Stomach smooth muscle (tissue), 2 donors: ENCODE measurements at regions not wholly inside any gene's neighbourhood (a gene's known extent, or its start where the extent isn't known, plus 50 kb on each side); places are given as distances from the start of the nearest gene placed in this dataset.

Source experiments
- H3K27ac ChIP-seq: one replicate; pipeline ENCODE4 v1.7.0; 2013; ENCODE audit warnings: mild to moderate bottlenecking, low read length, inconsistent platforms
- H3K27me3 ChIP-seq, 2 donors: one replicate each; pipeline ENCODE4 v1.7.0; 2013; ENCODE audit warnings: low read length in 2 of 2; ENCODE audit not compliant: insufficient read depth in 2 of 2, control insufficient read depth in 1 of 2
- H3K36me3 ChIP-seq, 2 donors: one replicate each; pipeline ENCODE4 v1.7.0; 2013; ENCODE audit warnings: low read length in 2 of 2; ENCODE audit not compliant: control insufficient read depth in 2 of 2, insufficient read depth in 2 of 2
- H3K4me1 ChIP-seq: one replicate; pipeline ENCODE4 v1.7.0; 2013; ENCODE audit warnings: low read length; ENCODE audit not compliant: control insufficient read depth, insufficient read depth
- H3K4me3 ChIP-seq, 2 donors: one replicate each; pipeline ENCODE4 v1.7.0; 2013; ENCODE audit warnings: low read length in 2 of 2
- H3K9ac ChIP-seq, 2 donors: one replicate each; pipeline ENCODE4 v1.7.0; 2013; ENCODE audit warnings: low read length in 2 of 2, mild to moderate bottlenecking in 1 of 2
- H3K9me3 ChIP-seq, 2 donors: one replicate each; pipeline ENCODE4 v1.7.0; 2013; ENCODE audit warnings: low read length in 2 of 2; ENCODE audit not compliant: control insufficient read depth in 2 of 2
- donor health status: healthy.
- donor health status: Pancreatic carcinoma.

- H3K9me3 ChIP-seq = peaks cover 0 to 4% of the 10 kb centered on the region in 2 donors
- no peak overlapping the region for H3K4me3 ChIP-seq
- H3K27ac ChIP-seq = no peak overlapping the region
- H3K4me1 ChIP-seq = no peaks in the 10 kb centered on the region
- H3K9ac ChIP-seq = no peak overlapping the region
- no peaks in the 10 kb centered on the region for H3K36me3 ChIP-seq
- peaks cover 0 to 3% of the 10 kb centered on the region in 2 donors for H3K27me3 ChIP-seq
Measured at GRCh38 chr1:5245348-5245747, 590.9 kb downstream of the AJAP1 start.

- Histone ChIP-seq H3K4me3 (no peak overlapping the region), H3K4me1 (no peaks in the 10 kb centered on the region), H3K27me3 (peaks cover 0 to 3% of the 10 kb centered on the region in 2 donors), H3K36me3 (no peaks in the 10 kb centered on the region), H3K27ac (no peak overlapping the region), H3K9ac (no peak overlapping the region), H3K9me3 (peaks cover 4 to 5% of the 10 kb centered on the region in 2 donors)
Measured at GRCh38 chr1:5244631-5245285, 590.3 kb downstream of the AJAP1 start.

GRCh38 chr1:5242850-5243249 is 588.4 kb downstream of the AJAP1 start:
- peaks cover 0 to 6% of the 10 kb centered on the region in 2 donors for H3K9me3 ChIP-seq

DNA sequence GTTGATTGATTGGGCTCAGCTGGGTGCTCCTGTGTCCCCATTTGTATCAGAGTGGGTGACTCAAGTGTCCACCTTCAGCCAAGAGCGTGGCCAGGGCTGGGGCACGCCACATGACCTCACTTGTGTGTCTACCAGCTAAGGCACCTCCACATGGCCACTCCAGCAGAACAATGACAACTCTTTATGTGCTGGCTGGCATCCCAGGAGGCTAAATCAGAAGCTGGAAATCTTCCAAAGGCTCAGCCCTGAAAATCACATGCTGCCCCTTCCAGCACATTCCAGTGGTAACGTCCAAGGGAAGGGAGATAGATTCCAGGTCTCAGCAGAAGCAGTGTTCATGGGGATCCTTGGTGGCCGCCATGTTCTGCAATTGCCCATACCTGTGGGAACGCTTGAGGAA is 585.5 kb downstream of the AJAP1 start:
- H3K27me3 ChIP-seq = no peaks in the 10 kb centered on the region
- H3K27ac ChIP-seq = no peak overlapping the region

More at GRCh38 chr1:5242850-5243249, 588.4 kb downstream of the AJAP1 start:
- Histone ChIP-seq H3K4me1 (no peaks in the 10 kb centered on the region), H3K27ac (no peak overlapping the region), H3K4me3 (no peak overlapping the region), H3K36me3 (no peaks in the 10 kb centered on the region), H3K9ac (no peak overlapping the region), H3K27me3 (no peaks in the 10 kb centered on the region)

GRCh38 chr1:5238351-5239130 is 584.1 kb downstream of the AJAP1 start:
- Histone ChIP-seq H3K4me1 (no peaks in the 10 kb centered on the region), H3K9ac (no peak overlapping the region), H3K36me3 (no peaks in the 10 kb centered on the region), H3K9me3 (peaks cover 5 to 6% of the 10 kb centered on the region in 2 donors), H3K27ac (no peak overlapping the region), H3K4me3 (no peak overlapping the region), H3K27me3 (no peaks in the 10 kb centered on the region)

More for the DNA sequence above, 585.5 kb downstream of the AJAP1 start:
- Histone ChIP-seq H3K9me3 (peaks cover 3 to 6% of the 10 kb centered on the region in 2 donors), H3K9ac (no peak overlapping the region), H3K36me3 (no peaks in the 10 kb centered on the region), H3K4me3 (no peak overlapping the region), H3K4me1 (no peaks in the 10 kb centered on the region)

- Histone ChIP-seq H3K4me3 (no peak overlapping the region), H3K9ac (no peak overlapping the region), H3K27me3 (no peaks in the 10 kb centered on the region), H3K9me3 (peaks cover 10 to 11% of the 10 kb centered on the region in 2 donors), H3K36me3 (no peaks in the 10 kb centered on the region), H3K4me1 (no peaks in the 10 kb centered on the region), H3K27ac (no peak overlapping the region)
Measured at GRCh38 chr1:5235355-5235899, 581.0 kb downstream of the AJAP1 start.

- Histone ChIP-seq H3K27me3 (no peaks in the 10 kb centered on the region), H3K9me3 (peaks cover 5 to 10% of the 10 kb centered on the region in 2 donors), H3K4me1 (no peaks in the 10 kb centered on the region), H3K4me3 (no peak overlapping the region), H3K36me3 (no peaks in the 10 kb centered on the region), H3K9ac (no peak overlapping the region), H3K27ac (no peak overlapping the region)
Measured at GRCh38 chr1:5232537-5232936, 578.1 kb downstream of the AJAP1 start.

DNA sequence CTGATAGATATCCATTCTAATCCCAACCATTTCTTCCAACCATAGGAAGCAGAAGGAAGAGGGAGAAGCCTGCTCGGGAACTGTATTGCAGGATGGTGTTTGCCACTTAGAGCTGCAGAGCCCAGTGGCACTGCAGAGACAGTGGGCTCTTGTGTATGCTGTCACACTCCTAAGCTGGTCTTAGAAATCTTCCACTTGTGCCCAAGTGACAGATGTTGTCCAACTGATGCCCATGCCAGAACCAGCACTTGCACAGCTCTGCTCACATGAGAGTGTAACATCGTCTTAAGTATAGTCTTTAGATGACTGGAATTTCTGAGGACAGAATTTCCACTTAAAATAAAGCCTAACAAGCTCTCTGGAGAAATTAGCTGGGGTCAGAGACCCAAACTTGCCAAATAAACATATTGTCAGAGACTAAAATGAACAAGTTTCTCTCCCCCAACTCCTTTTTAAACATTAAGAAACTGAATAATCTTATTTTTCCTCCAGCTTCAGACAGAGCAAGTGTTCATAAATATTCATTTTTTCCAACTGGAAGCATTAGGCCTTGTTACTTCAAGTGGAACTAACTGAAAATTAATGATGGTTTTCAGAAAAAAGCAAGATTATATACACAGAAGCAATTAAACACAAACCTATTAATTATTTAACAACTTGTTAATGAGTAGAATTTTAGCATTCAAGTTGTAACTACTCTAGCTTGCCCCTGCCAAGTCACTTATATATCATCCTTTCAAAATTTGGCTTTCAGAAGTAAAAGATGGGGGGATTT is 577.3 kb downstream of the AJAP1 start:
- H3K36me3 ChIP-seq = no peaks in the 10 kb centered on the region
- H3K27ac ChIP-seq = no peak overlapping the region
- H3K4me3 ChIP-seq = no peak overlapping the region
- no peak overlapping the region for H3K9ac ChIP-seq
- peaks cover 5 to 7% of the 10 kb centered on the region in 2 donors for H3K9me3 ChIP-seq
- H3K27me3 ChIP-seq = no peaks in the 10 kb centered on the region
- no peaks in the 10 kb centered on the region for H3K4me1 ChIP-seq

GRCh38 chr1:5227114-5227513 is 572.7 kb downstream of the AJAP1 start:
- H3K9me3 ChIP-seq = no peaks in the 10 kb centered on the region
- peaks cover 0 to 4% of the 10 kb centered on the region in 2 donors for H3K27me3 ChIP-seq
- H3K9ac ChIP-seq = no peak overlapping the region
- no peaks in the 10 kb centered on the region for H3K36me3 ChIP-seq
- H3K4me1 ChIP-seq = no peaks in the 10 kb centered on the region
- no peak overlapping the region for H3K27ac ChIP-seq
- H3K4me3 ChIP-seq = no peak overlapping the region
